GM23338 (cell line): ENCODE measurements at regions not wholly inside any gene's neighbourhood (a gene's known extent, or its start where the extent isn't known, plus 50 kb on each side); places are given as distances from the start of the nearest gene placed in this dataset.

Experiments used
- ATAC-seq: fragments of 200-7000 bp; cut with Tn5 transposase; 3 replicates; pipeline ENCODE4 v1.9.1; 2020
- DNase-seq: peaks from one replicate; pipeline ENCODE4 v3.0.0-alpha.2; 2015; ENCODE audit warnings: low spot score
- H2AFZ ChIP-seq: fragments of 200-600 bp; sonication (generic); 2 replicates; pipeline ENCODE4 v1.8.0; 2016; ENCODE audit warnings: antibody characterized with exemption, mild to moderate bottlenecking, moderate library complexity
- H3F3A ChIP-seq: fragments of 200-600 bp; sonication (generic); replicated peaks from 2 replicates; pipeline ENCODE4 v1.8.0; 2017; ENCODE audit warnings: antibody characterized with exemption, mixed run types, low read depth
- H3K27ac ChIP-seq: fragments of 200-600 bp; sonication (generic); 2 replicates; pipeline ENCODE4 v1.6.1; 2016; ENCODE audit warnings: low read depth
- H3K27me3 ChIP-seq: fragments of 200-600 bp; sonication (generic); 2 replicates; pipeline ENCODE4 v1.8.0; 2016; ENCODE audit warnings: mild to moderate bottlenecking, mixed run types, moderate library complexity; ENCODE audit not compliant: insufficient read depth
- H3K36me3 ChIP-seq: fragments of 200-600 bp; sonication (generic); 2 replicates; pipeline ENCODE4 v1.8.0; 2016; ENCODE audit warnings: mild to moderate bottlenecking; ENCODE audit not compliant: insufficient read depth
- H3K4me1 ChIP-seq: fragments of 200-600 bp; sonication (generic); 2 replicates; pipeline ENCODE4 v1.8.0; 2016; ENCODE audit warnings: mild to moderate bottlenecking, moderate library complexity; ENCODE audit not compliant: insufficient read depth
- H3K4me2 ChIP-seq: fragments of 200-600 bp; sonication (generic); 2 replicates; pipeline ENCODE4 v1.7.1; 2017; ENCODE audit warnings: mixed run types
- H3K4me3 ChIP-seq: fragments of 200-600 bp; sonication (generic); 2 replicates; pipeline ENCODE4 v1.6.1; 2016; ENCODE audit warnings: mixed run types
- H3K79me2 ChIP-seq: fragments of 200-600 bp; sonication (generic); replicated peaks from 2 replicates; pipeline ENCODE4 v1.8.0; 2017; ENCODE audit warnings: mild to moderate bottlenecking; ENCODE audit not compliant: insufficient read depth
- H3K9me2 ChIP-seq: fragments of 200-600 bp; sonication (generic); 2 replicates; pipeline ENCODE4 v1.8.0; 2017; ENCODE audit not compliant: insufficient read depth
- H4K20me1 ChIP-seq: fragments of 200-600 bp; sonication (generic); replicated peaks from 2 replicates; pipeline ENCODE4 v1.8.0; 2017; ENCODE audit warnings: mild to moderate bottlenecking; ENCODE audit not compliant: insufficient read depth
- H3K27ac Mint-ChIP-seq: 2 replicates; pipeline ENCODE4 v1.8.0; 2020; ENCODE audit warnings: inconsistent platforms, mild to moderate bottlenecking, moderate library complexity, mixed read lengths
- H3K27me3 Mint-ChIP-seq: 3 replicates; pipeline ENCODE4 v1.8.0; 2022; ENCODE audit warnings: low read depth, mild to moderate bottlenecking, moderate library complexity, mixed read lengths, inconsistent platforms; ENCODE audit not compliant: insufficient read depth, poor library complexity
- H3K36me3 Mint-ChIP-seq: 3 replicates; pipeline ENCODE4 v1.8.0; 2021; ENCODE audit warnings: low read depth, mild to moderate bottlenecking, inconsistent platforms, moderate library complexity, mixed read lengths
- H3K4me1 Mint-ChIP-seq: 3 replicates; pipeline ENCODE4 v1.8.0; 2020; ENCODE audit warnings: mild to moderate bottlenecking, inconsistent platforms, mixed read lengths
- H3K4me3 Mint-ChIP-seq: 3 replicates; pipeline ENCODE4 v1.8.0; 2021; ENCODE audit warnings: moderate library complexity, mild to moderate bottlenecking, inconsistent platforms, mixed read lengths
- H3K9me3 Mint-ChIP-seq: 3 replicates; pipeline ENCODE4 v1.8.0; 2020; ENCODE audit warnings: moderate library complexity, mild to moderate bottlenecking, inconsistent platforms, mixed read lengths
- STAT1 ChIP-seq: IDR thresholded peaks from one replicate; pipeline ENCODE4 v1.6.1; 2016; ENCODE audit warnings: antibody characterized with exemption; ENCODE audit not compliant: unreplicated experiment
- TF ChIP-seq, protein P1 (sequence below): fragments of 250-450 bp; sonication (Bioruptor Pico); IDR thresholded peaks from 2 replicates; pipeline ENCODE4 v1.5.0; 2020; ENCODE audit warnings: mild to moderate bottlenecking, moderate library complexity
- TF ChIP-seq, protein P2 (sequence below): IDR thresholded peaks from one replicate; pipeline ENCODE4 v1.6.1; 2018; ENCODE audit warnings: antibody characterized with exemption; ENCODE audit not compliant: unreplicated experiment

GRCh38 chr3:103112273-103112672 is 677.5 kb downstream of the ZPLD1 start:
- Mint-ChIP-seq H3K27ac (0 out of 2 replicates have a peak overlapping the region, but pooled peaks have one; percentile 36), H3K27me3 (no peaks in the 10 kb centered on the region), H3K9me3 (no peaks in the 10 kb centered on the region; the same call in 2 of the 3 replicates), H3K4me1 (peaks cover 4% of the 10 kb centered on the region; the same call in 2 of the 3 replicates), H3K4me3 (no peak overlapping the region), H3K36me3 (peaks cover 4% of the 10 kb centered on the region; the same call in 1 of the 3 replicates)
- Histone ChIP-seq H3K79me2 (no peaks in the 10 kb centered on the region), H3F3A (no peaks in the 10 kb centered on the region), H4K20me1 (no peaks in the 10 kb centered on the region), H3K4me1 (no peaks in the 10 kb centered on the region), H3K27me3 (no peaks in the 10 kb centered on the region), H3K27ac (no peak overlapping the region), H3K9me2 (no peaks in the 10 kb centered on the region), H3K36me3 (no peaks in the 10 kb centered on the region), H3K4me3 (no peak overlapping the region), H3K4me2 (no peak overlapping the region), H2AFZ (peak overlapping the region; percentile 76)
- TF ChIP-seq STAT1: no peak
- TF ChIP-seq, protein P1, sequence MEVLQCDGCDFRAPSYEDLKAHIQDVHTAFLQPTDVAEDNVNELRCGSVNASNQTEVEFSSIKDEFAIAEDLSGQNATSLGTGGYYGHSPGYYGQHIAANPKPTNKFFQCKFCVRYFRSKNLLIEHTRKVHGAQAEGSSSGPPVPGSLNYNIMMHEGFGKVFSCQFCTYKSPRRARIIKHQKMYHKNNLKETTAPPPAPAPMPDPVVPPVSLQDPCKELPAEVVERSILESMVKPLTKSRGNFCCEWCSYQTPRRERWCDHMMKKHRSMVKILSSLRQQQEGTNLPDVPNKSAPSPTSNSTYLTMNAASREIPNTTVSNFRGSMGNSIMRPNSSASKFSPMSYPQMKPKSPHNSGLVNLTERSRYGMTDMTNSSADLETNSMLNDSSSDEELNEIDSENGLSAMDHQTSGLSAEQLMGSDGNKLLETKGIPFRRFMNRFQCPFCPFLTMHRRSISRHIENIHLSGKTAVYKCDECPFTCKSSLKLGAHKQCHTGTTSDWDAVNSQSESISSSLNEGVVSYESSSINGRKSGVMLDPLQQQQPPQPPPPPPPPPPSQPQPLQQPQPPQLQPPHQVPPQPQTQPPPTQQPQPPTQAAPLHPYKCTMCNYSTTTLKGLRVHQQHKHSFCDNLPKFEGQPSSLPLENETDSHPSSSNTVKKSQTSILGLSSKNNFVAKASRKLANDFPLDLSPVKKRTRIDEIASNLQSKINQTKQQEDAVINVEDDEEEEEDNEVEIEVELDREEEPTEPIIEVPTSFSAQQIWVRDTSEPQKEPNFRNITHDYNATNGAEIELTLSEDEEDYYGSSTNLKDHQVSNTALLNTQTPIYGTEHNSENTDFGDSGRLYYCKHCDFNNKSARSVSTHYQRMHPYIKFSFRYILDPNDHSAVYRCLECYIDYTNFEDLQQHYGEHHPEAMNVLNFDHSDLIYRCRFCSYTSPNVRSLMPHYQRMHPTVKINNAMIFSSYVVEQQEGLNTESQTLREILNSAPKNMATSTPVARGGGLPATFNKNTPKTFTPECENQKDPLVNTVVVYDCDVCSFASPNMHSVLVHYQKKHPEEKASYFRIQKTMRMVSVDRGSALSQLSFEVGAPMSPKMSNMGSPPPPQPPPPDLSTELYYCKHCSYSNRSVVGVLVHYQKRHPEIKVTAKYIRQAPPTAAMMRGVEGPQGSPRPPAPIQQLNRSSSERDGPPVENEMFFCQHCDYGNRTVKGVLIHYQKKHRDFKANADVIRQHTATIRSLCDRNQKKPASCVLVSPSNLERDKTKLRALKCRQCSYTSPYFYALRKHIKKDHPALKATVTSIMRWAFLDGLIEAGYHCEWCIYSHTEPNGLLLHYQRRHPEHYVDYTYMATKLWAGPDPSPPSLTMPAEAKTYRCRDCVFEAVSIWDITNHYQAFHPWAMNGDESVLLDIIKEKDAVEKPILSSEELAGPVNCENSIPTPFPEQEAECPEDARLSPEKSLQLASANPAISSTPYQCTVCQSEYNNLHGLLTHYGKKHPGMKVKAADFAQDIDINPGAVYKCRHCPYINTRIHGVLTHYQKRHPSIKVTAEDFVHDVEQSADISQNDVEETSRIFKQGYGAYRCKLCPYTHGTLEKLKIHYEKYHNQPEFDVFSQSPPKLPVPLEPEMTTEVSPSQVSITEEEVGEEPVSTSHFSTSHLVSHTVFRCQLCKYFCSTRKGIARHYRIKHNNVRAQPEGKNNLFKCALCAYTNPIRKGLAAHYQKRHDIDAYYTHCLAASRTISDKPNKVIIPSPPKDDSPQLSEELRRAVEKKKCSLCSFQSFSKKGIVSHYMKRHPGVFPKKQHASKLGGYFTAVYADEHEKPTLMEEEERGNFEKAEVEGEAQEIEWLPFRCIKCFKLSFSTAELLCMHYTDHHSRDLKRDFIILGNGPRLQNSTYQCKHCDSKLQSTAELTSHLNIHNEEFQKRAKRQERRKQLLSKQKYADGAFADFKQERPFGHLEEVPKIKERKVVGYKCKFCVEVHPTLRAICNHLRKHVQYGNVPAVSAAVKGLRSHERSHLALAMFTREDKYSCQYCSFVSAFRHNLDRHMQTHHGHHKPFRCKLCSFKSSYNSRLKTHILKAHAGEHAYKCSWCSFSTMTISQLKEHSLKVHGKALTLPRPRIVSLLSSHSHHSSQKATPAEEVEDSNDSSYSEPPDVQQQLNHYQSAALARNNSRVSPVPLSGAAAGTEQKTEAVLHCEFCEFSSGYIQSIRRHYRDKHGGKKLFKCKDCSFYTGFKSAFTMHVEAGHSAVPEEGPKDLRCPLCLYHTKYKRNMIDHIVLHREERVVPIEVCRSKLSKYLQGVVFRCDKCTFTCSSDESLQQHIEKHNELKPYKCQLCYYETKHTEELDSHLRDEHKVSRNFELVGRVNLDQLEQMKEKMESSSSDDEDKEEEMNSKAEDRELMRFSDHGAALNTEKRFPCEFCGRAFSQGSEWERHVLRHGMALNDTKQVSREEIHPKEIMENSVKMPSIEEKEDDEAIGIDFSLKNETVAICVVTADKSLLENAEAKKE (CRISPR knock-in tag): 0 out of 2 replicates have a peak, but pooled peaks have one; percentile 42
- TF ChIP-seq, protein P2, sequence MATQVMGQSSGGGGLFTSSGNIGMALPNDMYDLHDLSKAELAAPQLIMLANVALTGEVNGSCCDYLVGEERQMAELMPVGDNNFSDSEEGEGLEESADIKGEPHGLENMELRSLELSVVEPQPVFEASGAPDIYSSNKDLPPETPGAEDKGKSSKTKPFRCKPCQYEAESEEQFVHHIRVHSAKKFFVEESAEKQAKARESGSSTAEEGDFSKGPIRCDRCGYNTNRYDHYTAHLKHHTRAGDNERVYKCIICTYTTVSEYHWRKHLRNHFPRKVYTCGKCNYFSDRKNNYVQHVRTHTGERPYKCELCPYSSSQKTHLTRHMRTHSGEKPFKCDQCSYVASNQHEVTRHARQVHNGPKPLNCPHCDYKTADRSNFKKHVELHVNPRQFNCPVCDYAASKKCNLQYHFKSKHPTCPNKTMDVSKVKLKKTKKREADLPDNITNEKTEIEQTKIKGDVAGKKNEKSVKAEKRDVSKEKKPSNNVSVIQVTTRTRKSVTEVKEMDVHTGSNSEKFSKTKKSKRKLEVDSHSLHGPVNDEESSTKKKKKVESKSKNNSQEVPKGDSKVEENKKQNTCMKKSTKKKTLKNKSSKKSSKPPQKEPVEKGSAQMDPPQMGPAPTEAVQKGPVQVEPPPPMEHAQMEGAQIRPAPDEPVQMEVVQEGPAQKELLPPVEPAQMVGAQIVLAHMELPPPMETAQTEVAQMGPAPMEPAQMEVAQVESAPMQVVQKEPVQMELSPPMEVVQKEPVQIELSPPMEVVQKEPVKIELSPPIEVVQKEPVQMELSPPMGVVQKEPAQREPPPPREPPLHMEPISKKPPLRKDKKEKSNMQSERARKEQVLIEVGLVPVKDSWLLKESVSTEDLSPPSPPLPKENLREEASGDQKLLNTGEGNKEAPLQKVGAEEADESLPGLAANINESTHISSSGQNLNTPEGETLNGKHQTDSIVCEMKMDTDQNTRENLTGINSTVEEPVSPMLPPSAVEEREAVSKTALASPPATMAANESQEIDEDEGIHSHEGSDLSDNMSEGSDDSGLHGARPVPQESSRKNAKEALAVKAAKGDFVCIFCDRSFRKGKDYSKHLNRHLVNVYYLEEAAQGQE: no peak
- DNase-seq (peak; percentile 4), ATAC-seq (peak; percentile 96)
